ENCODE measurements at regions not wholly inside any gene's neighbourhood (a gene's known extent, or its start where the extent isn't known, plus 50 kb on each side); places are given as distances from the start of the nearest gene placed in this dataset.

GRCh38 chr1:193540511-193540910 is 354.1 kb upstream of the B3GALT2 start:
- peak overlapping the region; percentile 57; the same call in 1 of the 2 replicates for H3K9ac ChIP-seq (ENCODE audit: low read length)
- no peaks in the 10 kb centered on the region for H3K9me2 ChIP-seq (ENCODE audit: low read depth, low read length)
- peak overlapping the region; percentile 84 for H3K27ac ChIP-seq (ENCODE audit: low read depth, low read length, poor library complexity, severe bottlenecking)
- no peaks in the 10 kb centered on the region for H4K20me1 ChIP-seq (ENCODE audit: insufficient read depth, low read length)
- H3K4me1 ChIP-seq (ENCODE audit: insufficient read depth, low read length, severe bottlenecking), result peaks cover 66% of the 10 kb centered on the region
- TF ChIP-seq EZH2 (IDR thresholded peaks at IDR 0.05; ENCODE audit: borderline replicate concordance, low read length), result no peak
- TF ChIP-seq, protein P1, sequence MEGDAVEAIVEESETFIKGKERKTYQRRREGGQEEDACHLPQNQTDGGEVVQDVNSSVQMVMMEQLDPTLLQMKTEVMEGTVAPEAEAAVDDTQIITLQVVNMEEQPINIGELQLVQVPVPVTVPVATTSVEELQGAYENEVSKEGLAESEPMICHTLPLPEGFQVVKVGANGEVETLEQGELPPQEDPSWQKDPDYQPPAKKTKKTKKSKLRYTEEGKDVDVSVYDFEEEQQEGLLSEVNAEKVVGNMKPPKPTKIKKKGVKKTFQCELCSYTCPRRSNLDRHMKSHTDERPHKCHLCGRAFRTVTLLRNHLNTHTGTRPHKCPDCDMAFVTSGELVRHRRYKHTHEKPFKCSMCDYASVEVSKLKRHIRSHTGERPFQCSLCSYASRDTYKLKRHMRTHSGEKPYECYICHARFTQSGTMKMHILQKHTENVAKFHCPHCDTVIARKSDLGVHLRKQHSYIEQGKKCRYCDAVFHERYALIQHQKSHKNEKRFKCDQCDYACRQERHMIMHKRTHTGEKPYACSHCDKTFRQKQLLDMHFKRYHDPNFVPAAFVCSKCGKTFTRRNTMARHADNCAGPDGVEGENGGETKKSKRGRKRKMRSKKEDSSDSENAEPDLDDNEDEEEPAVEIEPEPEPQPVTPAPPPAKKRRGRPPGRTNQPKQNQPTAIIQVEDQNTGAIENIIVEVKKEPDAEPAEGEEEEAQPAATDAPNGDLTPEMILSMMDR (IDR thresholded peaks at IDR 0.05; ENCODE audit: low read length), result no peak
- no peaks in the 10 kb centered on the region for H3K9me3 ChIP-seq (ENCODE audit: low read length)
- H3K27me3 ChIP-seq (ENCODE audit: insufficient read depth, low read length), result no peaks in the 10 kb centered on the region
- H3F3A ChIP-seq (ENCODE audit: insufficient read depth, low read length), result no peaks in the 10 kb centered on the region
- peak overlapping the region; percentile 49 for H3K4me3 ChIP-seq (ENCODE audit: low read depth, low read length, poor library complexity, severe bottlenecking)
- peak overlapping the region; percentile 13; the same call in 1 of the 2 replicates for H2AFZ ChIP-seq (ENCODE audit: low read length)
- H3K79me2 ChIP-seq (ENCODE audit: insufficient read depth, low read length), result no peaks in the 10 kb centered on the region
- peak overlapping the region; percentile 77 for H3K4me2 ChIP-seq (ENCODE audit: low read length)
- no peaks in the 10 kb centered on the region for H3K36me3 ChIP-seq (ENCODE audit: insufficient read depth, low read length)

GRCh38 chr1:193539731-193540459 is 353.5 kb upstream of the B3GALT2 start:
- TF ChIP-seq, protein P1 (IDR thresholded peaks at IDR 0.05; ENCODE audit: low read length), result no peak
- TF ChIP-seq EZH2 (IDR thresholded peaks at IDR 0.05; ENCODE audit: borderline replicate concordance, low read length), result no peak

GRCh38 chr1:193538680-193539079 is 352.3 kb upstream of the B3GALT2 start:
- H3K27ac ChIP-seq (ENCODE audit: low read depth, low read length, poor library complexity, severe bottlenecking), result peak overlapping the region; percentile 84
- H4K20me1 ChIP-seq (ENCODE audit: insufficient read depth, low read length), result no peaks in the 10 kb centered on the region
- no peaks in the 10 kb centered on the region for H3K9me3 ChIP-seq (ENCODE audit: low read length)
- peaks cover 69% of the 10 kb centered on the region for H3K4me1 ChIP-seq (ENCODE audit: insufficient read depth, low read length, severe bottlenecking)
- no peak overlapping the region for H2AFZ ChIP-seq (ENCODE audit: low read length)
- H3K4me2 ChIP-seq (ENCODE audit: low read length), result no peak overlapping the region
- TF ChIP-seq EZH2 (IDR thresholded peaks at IDR 0.05; ENCODE audit: borderline replicate concordance, low read length), result no peak
- TF ChIP-seq, protein P1 (IDR thresholded peaks at IDR 0.05; ENCODE audit: low read length), result no peak
- no peaks in the 10 kb centered on the region for H3K9me2 ChIP-seq (ENCODE audit: low read depth, low read length)
- H3K79me2 ChIP-seq (ENCODE audit: insufficient read depth, low read length), result no peaks in the 10 kb centered on the region
- no peaks in the 10 kb centered on the region for H3F3A ChIP-seq (ENCODE audit: insufficient read depth, low read length)
- H3K9ac ChIP-seq (ENCODE audit: low read length), result no peak overlapping the region
- H3K27me3 ChIP-seq (ENCODE audit: insufficient read depth, low read length), result no peaks in the 10 kb centered on the region
- H3K4me3 ChIP-seq (ENCODE audit: low read depth, low read length, poor library complexity, severe bottlenecking), result no peak overlapping the region
- H3K36me3 ChIP-seq (ENCODE audit: insufficient read depth, low read length), result no peaks in the 10 kb centered on the region

More at GRCh38 chr1:193539731-193540459, 353.5 kb upstream of the B3GALT2 start:
- H4K20me1 ChIP-seq (ENCODE audit: insufficient read depth, low read length), result no peaks in the 10 kb centered on the region
- peak overlapping the region; percentile 84 for H3K27ac ChIP-seq (ENCODE audit: low read depth, low read length, poor library complexity, severe bottlenecking)
- peak overlapping the region; percentile 37 for H2AFZ ChIP-seq (ENCODE audit: low read length)
- H3K9me3 ChIP-seq (ENCODE audit: low read length), result no peaks in the 10 kb centered on the region
- H3K36me3 ChIP-seq (ENCODE audit: insufficient read depth, low read length), result no peaks in the 10 kb centered on the region
- peak overlapping the region; percentile 57 for H3K9ac ChIP-seq (ENCODE audit: low read length)
- H3K27me3 ChIP-seq (ENCODE audit: insufficient read depth, low read length), result no peaks in the 10 kb centered on the region
- peaks cover 66% of the 10 kb centered on the region for H3K4me1 ChIP-seq (ENCODE audit: insufficient read depth, low read length, severe bottlenecking)
- no peaks in the 10 kb centered on the region for H3K79me2 ChIP-seq (ENCODE audit: insufficient read depth, low read length)
- no peaks in the 10 kb centered on the region for H3F3A ChIP-seq (ENCODE audit: insufficient read depth, low read length)
- H3K4me2 ChIP-seq (ENCODE audit: low read length), result peak overlapping the region; percentile 77
- no peaks in the 10 kb centered on the region for H3K9me2 ChIP-seq (ENCODE audit: low read depth, low read length)
- H3K4me3 ChIP-seq (ENCODE audit: low read depth, low read length, poor library complexity, severe bottlenecking), result peak overlapping the region; percentile 49
